ENCODE measurements at regions not wholly inside any gene's neighbourhood (a gene's known extent, or its start where the extent isn't known, plus 50 kb on each side); places are given as distances from the start of the nearest gene placed in this dataset.

DNA sequence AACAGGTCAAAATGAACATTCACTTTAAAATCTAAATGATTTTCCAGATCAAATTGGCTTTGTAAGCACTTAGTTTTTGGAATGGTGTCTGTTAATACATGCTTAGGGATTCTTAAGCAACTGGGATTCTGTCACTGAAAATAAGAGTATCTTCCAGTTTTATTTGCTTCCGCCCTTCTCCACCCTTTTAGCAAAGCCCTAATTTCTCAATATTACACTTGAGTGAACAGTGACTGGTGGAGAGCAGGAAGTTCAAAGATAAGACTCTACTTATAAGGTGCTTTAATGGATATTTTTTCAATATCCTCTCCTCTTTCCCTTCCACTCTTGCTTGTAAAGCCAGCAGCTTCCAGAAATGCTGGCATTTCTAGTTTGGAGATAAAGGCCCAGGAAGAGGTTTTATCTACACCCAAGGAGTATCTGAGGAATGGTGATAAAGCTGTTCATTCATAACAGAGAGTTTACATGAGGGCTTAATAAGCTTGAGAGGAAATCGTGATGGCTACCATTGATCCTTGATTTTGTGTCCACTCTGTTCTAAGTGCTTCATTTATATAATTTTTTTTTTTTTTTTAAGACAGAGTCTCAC, 265.9 kb upstream of the PRICKLE1 start:
- no peaks in the 10 kb centered on the region for H3K36me3 Mint-ChIP-seq
- intact Hi-C loops (cut with micrococcal nuclease) = no loop called here
- CTCF ChIA-PET = no interaction called here
- no peak for DNase-seq
- POLR2A ChIA-PET = no interaction called here
- H3K27me3 Mint-ChIP-seq = no peaks in the 10 kb centered on the region
- H3K4me1 Mint-ChIP-seq (ENCODE audit: low read depth) = no peaks in the 10 kb centered on the region
- H3K27ac Mint-ChIP-seq = no peak overlapping the region
- H3K4me3 Mint-ChIP-seq = no peak overlapping the region
- no peaks in the 10 kb centered on the region for H3K9me3 Mint-ChIP-seq

DNA sequence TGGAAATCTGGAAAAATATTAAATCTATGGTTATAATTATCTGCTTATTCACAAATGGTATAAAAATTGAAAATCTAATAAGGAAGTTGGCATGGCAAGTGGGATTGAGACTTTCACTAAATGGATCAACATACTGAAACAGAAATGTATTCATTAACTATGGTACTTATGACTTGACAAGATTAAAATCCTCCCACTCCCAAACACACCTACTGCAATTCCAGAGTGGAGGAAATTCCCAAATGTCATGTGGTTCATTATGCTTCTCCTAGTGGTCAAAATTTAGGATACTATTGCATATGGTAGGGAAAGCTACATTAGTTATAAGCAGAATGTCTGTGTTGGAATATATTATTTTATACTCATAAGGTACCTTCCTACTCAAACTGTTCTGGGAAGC, 265.3 kb upstream of the PRICKLE1 start:
- intact Hi-C loops (cut with micrococcal nuclease) = no loop called here
- Mint-ChIP-seq H3K4me3 (no peak overlapping the region), H3K27me3 (no peaks in the 10 kb centered on the region), H3K9me3 (no peaks in the 10 kb centered on the region), H3K27ac (no peak overlapping the region), H3K4me1 (ENCODE audit: low read depth) (no peaks in the 10 kb centered on the region), H3K36me3 (no peaks in the 10 kb centered on the region)
- POLR2A ChIA-PET = no interaction called here
- CTCF ChIA-PET = no interaction called here
- DNase-seq = no peak

DNA sequence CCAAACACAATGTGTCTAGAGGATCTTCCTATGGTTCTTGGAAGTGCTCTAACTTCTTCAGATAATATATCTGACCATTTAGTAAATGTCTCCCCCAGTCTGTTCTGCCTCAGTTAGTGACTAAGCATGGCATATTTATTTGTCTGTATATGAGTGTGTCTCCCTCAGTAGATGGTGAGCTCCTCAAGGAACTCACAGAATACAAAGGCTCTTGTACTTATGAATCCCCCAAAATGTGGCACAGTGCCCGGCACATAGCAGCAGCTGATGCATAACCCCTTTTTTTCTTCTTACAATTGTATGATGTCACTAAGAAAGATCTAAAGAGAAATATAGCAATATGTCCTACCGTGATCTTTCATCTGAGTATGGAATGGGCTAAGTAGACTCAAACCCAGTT, 264.7 kb upstream of the PRICKLE1 start:
- H3K4me3 Mint-ChIP-seq = no peak overlapping the region
- no peaks in the 10 kb centered on the region for H3K36me3 Mint-ChIP-seq
- ChIA-PET CTCF (no interaction called here), POLR2A (no interaction called here)
- H3K27me3 Mint-ChIP-seq = no peaks in the 10 kb centered on the region
- intact Hi-C loops (cut with micrococcal nuclease) = no loop called here
- H3K4me1 Mint-ChIP-seq (ENCODE audit: low read depth) = no peaks in the 10 kb centered on the region
- H3K27ac Mint-ChIP-seq = no peak overlapping the region
- no peaks in the 10 kb centered on the region for H3K9me3 Mint-ChIP-seq
- no peak for DNase-seq

DNA sequence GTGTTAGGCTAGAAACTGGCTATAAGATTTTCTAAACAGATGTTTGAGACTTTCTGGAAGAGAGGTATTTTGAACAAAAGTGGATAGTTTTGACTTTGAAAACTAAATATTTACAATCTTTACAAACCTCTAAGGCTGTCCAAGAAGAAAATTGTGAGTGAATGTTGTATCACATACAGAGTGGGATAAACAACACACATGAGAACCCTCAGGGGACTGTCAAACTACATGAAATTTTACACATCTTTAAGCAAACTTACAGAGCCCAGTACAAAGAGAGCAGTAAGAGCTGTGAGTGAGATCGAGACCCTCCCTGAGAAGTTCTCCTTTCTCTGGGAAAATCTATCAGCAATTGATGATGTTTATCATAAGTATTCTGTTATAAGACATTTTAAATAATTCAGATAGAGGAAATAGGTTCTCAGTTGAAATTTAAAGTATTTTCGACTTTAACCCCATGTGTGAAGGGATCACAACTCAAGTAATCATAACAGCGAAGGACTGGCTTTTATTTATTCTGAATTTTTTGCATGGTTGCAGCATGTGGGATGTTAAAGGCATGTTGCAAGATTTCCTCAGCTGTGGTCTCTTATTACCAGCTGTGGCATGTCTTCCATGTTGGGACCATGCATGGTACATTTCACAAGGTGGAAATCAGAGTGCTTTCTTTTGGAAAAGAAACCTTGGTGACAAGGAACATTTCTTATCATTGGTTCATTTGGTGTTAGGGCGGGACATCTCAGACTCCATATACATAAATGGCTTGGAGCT, 264.0 kb upstream of the PRICKLE1 start:
- Mint-ChIP-seq H3K9me3 (no peaks in the 10 kb centered on the region), H3K36me3 (no peaks in the 10 kb centered on the region), H3K4me1 (ENCODE audit: low read depth) (no peaks in the 10 kb centered on the region), H3K27ac (no peak overlapping the region), H3K27me3 (no peaks in the 10 kb centered on the region), H3K4me3 (no peak overlapping the region)
- DNase-seq = no peak
- POLR2A ChIA-PET = no interaction called here
- intact Hi-C loops (cut with micrococcal nuclease) = no loop called here
- CTCF ChIA-PET = no interaction called here

DNA sequence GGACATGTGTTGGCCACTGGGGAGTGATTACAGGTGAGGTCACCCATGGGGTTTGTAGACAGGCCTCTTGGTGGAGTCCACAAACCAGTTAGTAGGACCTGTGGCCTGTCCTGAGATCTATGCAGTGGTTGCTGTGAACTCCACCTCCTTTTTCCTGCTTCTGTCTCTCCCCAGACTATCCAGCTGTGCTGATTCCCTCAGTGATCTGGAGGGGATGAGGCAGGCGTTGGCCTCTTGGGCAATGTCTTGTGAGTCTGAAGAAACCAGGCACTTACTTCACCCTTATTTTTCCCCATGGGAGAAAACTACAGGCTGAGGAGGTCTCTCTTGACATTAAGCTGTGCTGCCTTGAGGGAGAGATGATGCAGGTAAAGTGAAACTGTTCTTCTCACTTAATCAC, 257.2 kb upstream of the PRICKLE1 start:
- POLR2A ChIA-PET = no interaction called here
- DNase-seq = no peak
- Mint-ChIP-seq H3K27ac (no peak overlapping the region), H3K27me3 (no peaks in the 10 kb centered on the region), H3K36me3 (no peaks in the 10 kb centered on the region), H3K4me3 (no peak overlapping the region), H3K9me3 (no peaks in the 10 kb centered on the region), H3K4me1 (ENCODE audit: low read depth) (no peaks in the 10 kb centered on the region)
- CTCF ChIA-PET = no interaction called here
- intact Hi-C loops (cut with micrococcal nuclease) = no loop called here

DNA sequence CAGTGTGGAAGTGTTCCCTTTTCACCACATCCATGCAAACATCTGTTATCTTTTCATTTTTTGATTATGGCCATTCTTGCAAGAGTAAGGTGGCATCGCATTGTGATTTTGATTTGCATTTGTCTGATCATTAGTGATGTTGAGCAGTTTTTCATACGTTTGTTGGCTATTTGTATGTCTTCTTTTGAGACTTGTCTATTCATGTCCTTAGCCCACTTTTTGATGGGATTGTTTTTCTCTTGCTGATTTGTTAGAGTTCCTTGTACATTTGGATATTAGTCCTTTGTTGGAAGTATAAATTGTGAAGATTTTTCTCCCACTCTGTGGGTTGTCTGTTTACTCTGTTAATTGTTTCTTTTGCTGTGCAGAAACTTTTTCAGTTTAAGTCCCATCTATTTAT, 244.5 kb upstream of the PRICKLE1 start:
- no peak for DNase-seq
- Mint-ChIP-seq H3K9me3 (peaks cover 3% of the 10 kb centered on the region), H3K36me3 (no peaks in the 10 kb centered on the region), H3K4me1 (ENCODE audit: low read depth) (no peaks in the 10 kb centered on the region), H3K4me3 (no peak overlapping the region), H3K27me3 (no peaks in the 10 kb centered on the region), H3K27ac (no peak overlapping the region)
- intact Hi-C loops (cut with micrococcal nuclease) = no loop called here
- CTCF ChIA-PET = no interaction called here
- POLR2A ChIA-PET = no interaction called here

DNA sequence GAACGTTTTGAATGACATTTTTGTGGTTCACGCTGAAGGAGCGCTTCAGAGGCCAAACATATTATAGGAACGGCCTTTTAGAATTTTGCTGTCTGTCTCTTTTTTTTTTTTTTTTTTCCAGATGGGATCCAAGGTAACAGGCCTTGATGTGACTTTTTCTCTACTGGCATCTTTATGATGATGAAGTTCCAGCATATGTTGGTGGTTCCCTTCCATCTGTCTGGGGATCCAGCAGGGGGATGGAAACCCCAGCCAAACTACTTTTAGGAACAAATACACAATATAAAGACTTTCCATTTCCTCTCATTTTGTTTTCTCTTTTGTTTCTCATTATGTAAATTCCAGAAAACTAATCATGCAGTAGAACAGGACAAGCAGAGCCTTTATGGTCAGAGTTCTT, 239.3 kb upstream of the PRICKLE1 start:
- H3K36me3 Mint-ChIP-seq = no peaks in the 10 kb centered on the region

DNA sequence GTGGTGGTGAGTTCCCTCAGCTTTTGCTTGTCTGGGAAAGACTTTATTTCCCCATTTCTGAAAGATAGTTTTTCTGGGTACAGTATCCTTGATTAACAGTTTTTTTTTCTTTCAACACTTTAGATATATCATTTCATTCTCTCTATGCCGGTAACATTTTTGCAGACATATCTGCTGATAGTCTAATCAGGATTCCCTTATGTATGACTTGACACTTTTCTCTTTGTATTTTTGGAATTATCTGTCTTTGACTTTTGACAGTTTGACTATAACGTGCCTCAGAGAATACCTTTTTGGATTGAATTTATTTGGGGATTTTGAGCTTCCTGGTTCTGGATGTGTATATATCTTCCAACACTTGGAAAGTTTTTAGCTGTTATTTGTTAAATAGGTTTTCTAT, 234.8 kb upstream of the PRICKLE1 start:
- Mint-ChIP-seq H3K4me1 (ENCODE audit: low read depth) (no peaks in the 10 kb centered on the region), H3K9me3 (no peaks in the 10 kb centered on the region), H3K36me3 (no peaks in the 10 kb centered on the region), H3K4me3 (no peak overlapping the region), H3K27ac (no peak overlapping the region), H3K27me3 (no peaks in the 10 kb centered on the region)
- DNase-seq = no peak
- CTCF ChIA-PET = no interaction called here
- POLR2A ChIA-PET = no interaction called here
- intact Hi-C loops (cut with micrococcal nuclease) = no loop called here

More for the DNA sequence above, 239.3 kb upstream of the PRICKLE1 start:
- no peak overlapping the region for H3K4me3 Mint-ChIP-seq
- POLR2A ChIA-PET = no interaction called here
- DNase-seq = no peak
- H3K9me3 Mint-ChIP-seq = peaks cover 2% of the 10 kb centered on the region
- no peaks in the 10 kb centered on the region for H3K4me1 Mint-ChIP-seq (ENCODE audit: low read depth)
- H3K27me3 Mint-ChIP-seq = no peaks in the 10 kb centered on the region
- intact Hi-C loops (cut with micrococcal nuclease) = no loop called here
- CTCF ChIA-PET = no interaction called here
- no peak overlapping the region for H3K27ac Mint-ChIP-seq

DNA sequence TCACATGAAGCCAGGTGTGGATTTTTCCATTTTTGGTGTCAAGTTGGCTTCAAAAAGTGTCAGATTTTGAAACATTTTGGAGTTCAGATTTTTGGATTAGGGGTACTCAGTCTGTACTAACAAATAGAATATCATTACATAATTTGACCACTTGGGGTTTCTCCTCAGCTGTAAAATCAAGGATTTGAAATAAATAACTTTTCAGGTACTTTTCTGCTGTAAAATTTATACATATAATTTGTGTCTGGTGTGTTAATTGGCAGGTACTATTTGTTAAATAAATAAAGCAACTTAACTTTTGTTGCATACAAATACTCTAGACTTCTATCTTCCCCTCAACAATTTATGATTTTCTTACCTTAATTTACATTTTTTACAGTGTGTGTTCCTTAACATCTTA, 234.1 kb upstream of the PRICKLE1 start:
- DNase-seq = no peak
- Mint-ChIP-seq H3K27ac (no peak overlapping the region), H3K9me3 (no peaks in the 10 kb centered on the region), H3K27me3 (no peaks in the 10 kb centered on the region), H3K4me3 (no peak overlapping the region), H3K4me1 (ENCODE audit: low read depth) (no peaks in the 10 kb centered on the region), H3K36me3 (no peaks in the 10 kb centered on the region)
- intact Hi-C loops (cut with micrococcal nuclease) = no loop called here
- CTCF ChIA-PET = no interaction called here
- POLR2A ChIA-PET = no interaction called here

DNA sequence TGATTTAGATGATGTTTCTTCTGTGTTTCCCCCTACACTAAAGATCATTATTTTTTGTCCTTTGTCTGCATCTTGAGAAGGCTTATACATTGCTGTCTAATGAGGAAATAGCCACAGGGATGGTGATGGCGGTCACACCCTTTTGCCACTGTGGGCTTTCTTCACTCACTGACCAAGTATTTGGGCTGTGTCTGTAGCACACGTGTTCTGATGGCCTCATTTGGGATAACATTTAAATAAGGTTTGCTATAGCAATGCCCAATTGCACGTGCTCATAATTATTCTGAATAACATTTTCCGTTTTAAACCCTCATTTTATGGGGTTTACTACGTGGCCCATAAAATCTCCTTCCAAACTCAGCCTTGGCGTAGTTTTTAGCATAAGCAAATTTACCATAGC, 230.3 kb upstream of the PRICKLE1 start:
- intact Hi-C loops (cut with micrococcal nuclease) = no loop called here
- no peaks in the 10 kb centered on the region for H3K36me3 Mint-ChIP-seq
- no peaks in the 10 kb centered on the region for H3K27me3 Mint-ChIP-seq
- ChIA-PET CTCF (no interaction called here), POLR2A (no interaction called here)
- no peak for DNase-seq
- no peaks in the 10 kb centered on the region for H3K4me1 Mint-ChIP-seq (ENCODE audit: low read depth)
- H3K9me3 Mint-ChIP-seq = no peaks in the 10 kb centered on the region
- no peak overlapping the region for H3K27ac Mint-ChIP-seq
- no peak overlapping the region for H3K4me3 Mint-ChIP-seq

DNA sequence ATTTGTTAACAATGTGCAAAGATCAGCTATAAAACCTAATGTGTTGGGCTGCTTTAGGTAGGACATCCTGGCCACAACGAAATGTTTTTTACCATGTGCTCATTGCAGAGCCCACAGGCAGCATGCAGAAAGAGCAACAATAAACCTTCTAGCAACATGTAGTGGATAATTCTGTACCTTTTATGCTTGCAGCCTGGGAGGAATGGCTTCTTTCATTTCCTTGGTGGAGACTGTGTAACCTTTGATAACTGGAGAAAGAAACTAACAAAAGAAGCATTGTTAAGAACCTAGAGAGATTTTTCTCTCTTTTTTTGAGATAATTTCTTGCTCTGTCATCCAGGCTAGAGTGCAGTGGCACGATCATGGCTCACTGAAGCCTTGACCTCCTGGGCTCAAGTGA, 225.5 kb upstream of the PRICKLE1 start:
- H3K36me3 Mint-ChIP-seq = no peaks in the 10 kb centered on the region
- H3K27me3 Mint-ChIP-seq = no peaks in the 10 kb centered on the region
- DNase-seq = no peak
- ChIA-PET CTCF (no interaction called here), POLR2A (no interaction called here)
- H3K4me3 Mint-ChIP-seq = no peak overlapping the region
- H3K9me3 Mint-ChIP-seq = peaks cover 2% of the 10 kb centered on the region
- no peak overlapping the region for H3K27ac Mint-ChIP-seq
- intact Hi-C loops (cut with micrococcal nuclease) = no loop called here
- H3K4me1 Mint-ChIP-seq (ENCODE audit: low read depth) = no peaks in the 10 kb centered on the region

DNA sequence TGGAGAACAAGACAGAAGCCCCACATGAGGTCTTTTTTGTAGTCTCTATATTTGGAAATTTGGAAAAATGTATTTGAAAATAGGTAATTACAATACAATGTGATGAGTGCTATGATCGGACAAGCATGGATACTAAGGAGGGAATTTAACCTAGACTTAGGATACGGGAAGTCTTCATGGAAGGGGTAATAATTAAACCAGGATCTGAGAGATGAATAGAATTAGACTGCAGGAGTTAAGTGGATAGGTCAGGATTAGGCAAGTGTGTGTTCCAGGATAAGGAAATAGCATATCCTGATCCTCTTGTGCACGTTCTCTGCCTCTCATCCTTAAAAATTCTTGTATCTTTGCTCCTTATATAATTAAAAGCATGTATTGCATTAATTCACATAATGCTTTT, 223.3 kb upstream of the PRICKLE1 start:
- H3K27me3 Mint-ChIP-seq = no peaks in the 10 kb centered on the region
- intact Hi-C loops (cut with micrococcal nuclease) = no loop called here
- POLR2A ChIA-PET = no interaction called here
- no peak overlapping the region for H3K27ac Mint-ChIP-seq
- H3K36me3 Mint-ChIP-seq = no peaks in the 10 kb centered on the region
- CTCF ChIA-PET = no interaction called here
- H3K4me3 Mint-ChIP-seq = no peak overlapping the region
- H3K4me1 Mint-ChIP-seq (ENCODE audit: low read depth) = no peaks in the 10 kb centered on the region
- DNase-seq = no peak
- peaks cover 2% of the 10 kb centered on the region for H3K9me3 Mint-ChIP-seq

DNA sequence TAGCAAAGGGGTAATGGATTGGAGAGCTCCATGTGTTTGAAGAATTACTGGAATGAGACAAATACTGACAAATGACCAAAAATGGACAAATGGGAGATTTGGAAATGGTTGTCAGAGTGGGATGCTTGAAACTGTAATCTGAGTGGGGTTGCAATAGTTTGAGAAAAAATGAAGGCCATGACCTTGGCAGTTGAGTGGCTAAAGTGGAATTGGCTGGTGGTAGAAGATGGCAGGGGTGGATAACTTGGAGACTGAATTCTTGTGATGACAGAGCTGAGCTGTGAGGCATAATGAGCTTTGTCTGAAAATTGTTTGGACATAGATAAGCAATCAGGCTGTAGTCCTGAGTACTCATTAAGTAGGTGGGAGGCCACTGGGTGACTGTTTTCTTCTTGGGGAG, 222.5 kb upstream of the PRICKLE1 start:
- intact Hi-C loops (cut with micrococcal nuclease) = no loop called here
- Mint-ChIP-seq H3K36me3 (no peaks in the 10 kb centered on the region), H3K27ac (no peak overlapping the region), H3K4me3 (no peak overlapping the region), H3K4me1 (ENCODE audit: low read depth) (no peaks in the 10 kb centered on the region), H3K9me3 (peaks cover 2% of the 10 kb centered on the region), H3K27me3 (no peaks in the 10 kb centered on the region)
- ChIA-PET CTCF (no interaction called here), POLR2A (no interaction called here)
- DNase-seq = no peak
